OCI-LY1 (cell line): ENCODE measurements at regions not wholly inside any gene's neighbourhood (a gene's known extent, or its start where the extent isn't known, plus 50 kb on each side); places are given as distances from the start of the nearest gene placed in this dataset.

Experiments
- H2AFZ ChIP-seq: fragments of 200-600 bp; sonication (generic), shearing (Covaris generic); 2 replicates; pipeline ENCODE4 v1.6.0; 2014; ENCODE audit warnings: antibody characterized with exemption, mild to moderate bottlenecking, low read length
- H3F3A ChIP-seq: fragments of 200-600 bp; sonication (generic), shearing (Covaris generic); 2 replicates; pipeline ENCODE4 v1.6.0; 2014; ENCODE audit warnings: mild to moderate bottlenecking, antibody characterized with exemption, low read length, moderate library complexity; ENCODE audit not compliant: insufficient read depth
- H3K27ac ChIP-seq: fragments of 200-600 bp; sonication (generic); 2 replicates; pipeline ENCODE4 v1.5.1; 2014; ENCODE audit warnings: low read length, mixed run types, mild to moderate bottlenecking, low read depth; ENCODE audit not compliant: poor library complexity, severe bottlenecking
- H3K27me3 ChIP-seq: fragments of 200-600 bp; sonication (generic); 2 replicates; pipeline ENCODE4 v1.6.0; 2014; ENCODE audit warnings: antibody characterized with exemption, mild to moderate bottlenecking, low read length, moderate library complexity; ENCODE audit not compliant: insufficient read depth
- H3K36me3 ChIP-seq: fragments of 200-600 bp; sonication (generic); 2 replicates; pipeline ENCODE4 v1.6.1; 2014; ENCODE audit warnings: mild to moderate bottlenecking, antibody characterized with exemption, low read length, moderate library complexity, mixed read lengths; ENCODE audit not compliant: insufficient read depth
- H3K4me1 ChIP-seq: fragments of 200-600 bp; sonication (generic); 2 replicates; pipeline ENCODE4 v1.5.1; 2014; ENCODE audit warnings: mild to moderate bottlenecking, low read length, moderate library complexity; ENCODE audit not compliant: insufficient read depth, severe bottlenecking
- H3K4me2 ChIP-seq: fragments of 200-600 bp; sonication (generic), shearing (Covaris generic); 2 replicates; pipeline ENCODE4 v1.6.1; 2014; ENCODE audit warnings: low read length
- H3K4me3 ChIP-seq: fragments of 200-600 bp; sonication (generic); 2 replicates; pipeline ENCODE4 v1.5.1; 2014; ENCODE audit warnings: low read length, low read depth, mild to moderate bottlenecking, mixed read lengths; ENCODE audit not compliant: poor library complexity, severe bottlenecking
- H3K79me2 ChIP-seq: fragments of 200-600 bp; shearing (Covaris generic); 2 replicates; pipeline ENCODE4 v1.6.1; 2016; ENCODE audit warnings: mixed run types, low read length, mixed read lengths; ENCODE audit not compliant: insufficient read depth
- H3K9ac ChIP-seq: fragments of 200-600 bp; sonication (generic), shearing (Covaris generic); 2 replicates; pipeline ENCODE4 v1.6.1; 2014; ENCODE audit warnings: mild to moderate bottlenecking, low read length, mixed read lengths
- H3K9me2 ChIP-seq: fragments of 200-600 bp; sonication (generic), shearing (Covaris generic); 2 replicates; pipeline ENCODE4 v1.6.1; 2014; ENCODE audit warnings: low read depth, mild to moderate bottlenecking, low read length, mixed read lengths
- H3K9me3 ChIP-seq: fragments of 200-600 bp; shearing (Covaris generic); 2 replicates; pipeline ENCODE4 v1.6.1; 2014; ENCODE audit warnings: low read length, mixed read lengths
- H4K20me1 ChIP-seq: fragments of 200-600 bp; sonication (generic), shearing (Covaris generic); 2 replicates; pipeline ENCODE4 v1.6.0; 2016; ENCODE audit warnings: mild to moderate bottlenecking, low read length; ENCODE audit not compliant: insufficient read depth
- EZH2 ChIP-seq: fragments of 200-600 bp; sonication (generic), shearing (Covaris generic); IDR thresholded peaks from 2 replicates; pipeline ENCODE4 v1.8.0; 2017; ENCODE audit warnings: borderline replicate concordance, mixed run types, mild to moderate bottlenecking, antibody characterized with exemption, low read length, moderate library complexity, mixed read lengths
- TF ChIP-seq, protein P1 (sequence below): fragments of 200-600 bp; sonication (generic), shearing (Covaris generic); IDR thresholded peaks from 2 replicates; pipeline ENCODE4 v1.5.1; 2017; ENCODE audit warnings: mild to moderate bottlenecking, antibody characterized with exemption, low read length, moderate library complexity, mixed read lengths

GRCh38 chr1:20405893-20406604 is 80.0 kb downstream of the CAMK2N1 start:
- H3K79me2 ChIP-seq, result no peaks in the 10 kb centered on the region
- H3K4me3 ChIP-seq, result no peak overlapping the region
- H3K36me3 ChIP-seq, result no peaks in the 10 kb centered on the region
- H3K27me3 ChIP-seq, result peaks cover 7% of the 10 kb centered on the region; the same call in 1 of the 2 replicates
- no peak overlapping the region for H3K27ac ChIP-seq
- H3K9me3 ChIP-seq, result no peaks in the 10 kb centered on the region
- H4K20me1 ChIP-seq, result no peaks in the 10 kb centered on the region
- H3K9ac ChIP-seq, result no peak overlapping the region
- TF ChIP-seq, protein P1, sequence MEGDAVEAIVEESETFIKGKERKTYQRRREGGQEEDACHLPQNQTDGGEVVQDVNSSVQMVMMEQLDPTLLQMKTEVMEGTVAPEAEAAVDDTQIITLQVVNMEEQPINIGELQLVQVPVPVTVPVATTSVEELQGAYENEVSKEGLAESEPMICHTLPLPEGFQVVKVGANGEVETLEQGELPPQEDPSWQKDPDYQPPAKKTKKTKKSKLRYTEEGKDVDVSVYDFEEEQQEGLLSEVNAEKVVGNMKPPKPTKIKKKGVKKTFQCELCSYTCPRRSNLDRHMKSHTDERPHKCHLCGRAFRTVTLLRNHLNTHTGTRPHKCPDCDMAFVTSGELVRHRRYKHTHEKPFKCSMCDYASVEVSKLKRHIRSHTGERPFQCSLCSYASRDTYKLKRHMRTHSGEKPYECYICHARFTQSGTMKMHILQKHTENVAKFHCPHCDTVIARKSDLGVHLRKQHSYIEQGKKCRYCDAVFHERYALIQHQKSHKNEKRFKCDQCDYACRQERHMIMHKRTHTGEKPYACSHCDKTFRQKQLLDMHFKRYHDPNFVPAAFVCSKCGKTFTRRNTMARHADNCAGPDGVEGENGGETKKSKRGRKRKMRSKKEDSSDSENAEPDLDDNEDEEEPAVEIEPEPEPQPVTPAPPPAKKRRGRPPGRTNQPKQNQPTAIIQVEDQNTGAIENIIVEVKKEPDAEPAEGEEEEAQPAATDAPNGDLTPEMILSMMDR, result no peak
- TF ChIP-seq EZH2, result no peak
- no peaks in the 10 kb centered on the region for H3F3A ChIP-seq
- no peaks in the 10 kb centered on the region for H3K9me2 ChIP-seq
- no peak overlapping the region for H2AFZ ChIP-seq
- H3K4me2 ChIP-seq, result no peak overlapping the region
- H3K4me1 ChIP-seq, result no peaks in the 10 kb centered on the region

DNA sequence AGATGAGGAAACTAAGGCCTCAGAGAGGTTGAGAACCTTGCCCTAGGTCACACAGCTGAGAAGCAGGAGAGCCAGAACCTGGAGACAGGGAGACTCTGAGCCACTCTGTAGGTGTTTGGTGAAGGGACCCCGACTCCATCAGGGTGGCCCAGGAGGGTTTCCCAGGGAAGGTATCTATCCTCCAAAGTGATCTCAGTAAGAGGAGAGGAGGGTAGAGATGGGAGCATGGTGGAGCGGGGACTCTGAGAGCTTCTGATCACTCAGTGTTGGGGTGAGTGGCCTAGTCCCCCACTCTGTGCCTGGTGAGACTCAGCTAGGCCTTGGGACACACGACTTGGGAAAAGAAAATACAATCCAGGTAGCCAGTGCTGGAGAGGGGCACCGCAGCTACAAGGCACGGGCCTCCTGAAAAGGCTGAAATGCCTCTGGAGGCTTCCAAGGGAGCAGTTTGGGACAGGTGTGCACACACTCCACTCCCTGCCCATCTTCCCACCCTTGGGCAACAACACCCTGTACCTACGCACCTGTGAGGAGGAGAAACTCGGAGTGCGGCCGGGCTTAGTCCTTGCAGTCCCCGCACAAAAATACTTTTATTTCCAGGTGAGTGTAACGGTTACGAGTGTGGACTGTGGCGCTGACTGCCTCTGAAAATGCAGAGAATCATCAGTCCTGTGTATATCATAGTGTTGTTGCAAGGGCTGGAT is 80.8 kb downstream of the CAMK2N1 start:
- Histone ChIP-seq H3K9me2 (no peaks in the 10 kb centered on the region), H2AFZ (no peak overlapping the region), H3K9me3 (no peaks in the 10 kb centered on the region), H4K20me1 (no peaks in the 10 kb centered on the region), H3K4me1 (no peaks in the 10 kb centered on the region), H3K27me3 (peaks cover 7% of the 10 kb centered on the region; the same call in 1 of the 2 replicates), H3F3A (no peaks in the 10 kb centered on the region), H3K4me2 (no peak overlapping the region), H3K4me3 (no peak overlapping the region), H3K36me3 (no peaks in the 10 kb centered on the region), H3K27ac (no peak overlapping the region), H3K79me2 (no peaks in the 10 kb centered on the region), H3K9ac (no peak overlapping the region)
- TF ChIP-seq, protein P1, result no peak
- TF ChIP-seq EZH2, result no peak
